NCI-H2029 (cell line): ENCODE measurements at regions not wholly inside any gene's neighbourhood (a gene's known extent, or its start where the extent isn't known, plus 50 kb on each side); places are given as distances from the start of the nearest gene placed in this dataset.

Source experiments
- DNase-seq: peaks from one replicate; lab custom pipeline; 2025; lab: John Stamatoyannopoulos, UW

DNA sequence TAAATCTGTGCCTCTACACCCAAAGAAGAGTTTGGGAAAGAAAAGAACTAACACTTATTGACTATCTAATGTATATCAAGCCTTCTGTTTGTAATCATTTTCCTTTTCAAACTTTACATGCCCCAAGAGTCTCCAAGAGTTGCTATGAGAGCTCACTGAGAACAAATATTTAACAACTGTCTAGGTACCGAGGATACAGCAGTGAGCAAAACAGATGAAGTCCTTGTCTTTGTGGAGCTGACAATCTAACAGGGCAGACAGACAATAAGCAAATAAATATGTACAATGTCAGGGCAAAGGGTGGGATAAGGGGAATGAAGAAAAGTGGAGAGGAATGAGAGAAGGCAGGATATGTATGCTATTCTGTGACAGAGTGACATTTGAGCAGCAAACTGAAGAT lies 64.8 kb upstream of the KSR1 start:
- no peak for DNase-seq

DNA sequence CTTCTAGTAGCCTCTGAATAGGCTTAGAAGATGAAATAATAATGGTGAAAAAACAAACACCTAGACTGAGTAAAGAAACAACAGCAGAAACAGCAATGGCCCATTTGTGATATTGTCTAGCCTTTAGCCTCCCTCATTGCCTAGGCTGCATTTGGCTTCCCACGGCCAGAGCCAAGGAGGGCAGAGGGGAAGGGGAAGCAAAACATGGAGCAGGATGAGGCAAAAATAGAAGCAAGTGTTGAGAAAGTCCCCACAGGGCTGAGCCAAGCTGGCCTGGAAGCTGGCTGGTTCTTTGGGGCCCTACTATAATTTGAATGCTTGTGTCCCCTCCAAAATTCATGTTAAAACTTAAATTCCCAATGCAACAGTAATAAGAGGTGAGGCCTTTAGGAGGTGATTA lies 60.2 kb upstream of the KSR1 start:
- no peak for DNase-seq

DNA sequence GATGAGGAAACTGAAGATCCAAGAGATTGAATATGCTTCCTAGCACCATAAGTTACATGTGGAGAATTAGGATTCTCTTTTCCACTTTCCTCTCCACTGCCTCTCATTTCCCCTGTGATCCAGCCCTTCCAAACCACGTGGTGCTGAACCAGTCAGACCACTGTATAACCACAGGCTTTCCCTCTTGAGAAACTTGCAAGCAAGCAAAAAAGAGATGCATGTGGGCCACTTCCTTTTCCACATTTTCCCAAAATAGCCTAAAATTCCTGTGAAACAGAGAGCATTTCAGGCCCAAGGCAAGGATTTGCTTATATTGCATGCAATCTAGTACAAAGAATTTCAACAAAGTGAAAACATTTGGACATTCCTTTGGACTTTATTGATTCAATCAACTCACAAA lies 59.3 kb upstream of the KSR1 start:
- no peak for DNase-seq

DNA sequence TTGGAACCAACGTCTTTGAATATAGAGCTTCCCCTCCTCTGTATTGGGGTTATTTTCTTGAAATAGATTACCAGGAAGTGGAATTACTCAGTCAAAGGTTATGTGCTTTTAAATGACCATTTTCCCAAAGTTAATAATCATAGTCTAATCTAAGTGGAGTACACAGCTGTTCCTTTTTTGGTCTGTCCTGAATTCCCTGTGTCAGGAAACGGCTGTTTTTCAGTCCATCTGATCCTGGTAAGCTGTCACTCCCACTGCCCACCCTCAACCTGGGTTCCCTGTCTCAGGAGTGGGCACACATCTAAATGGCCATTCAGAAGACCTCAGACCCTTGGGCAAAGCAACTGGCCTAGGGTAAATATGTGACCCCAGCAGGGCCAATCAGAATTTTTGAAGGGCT lies 57.6 kb upstream of the KSR1 start:
- DNase-seq: no peak

DNA sequence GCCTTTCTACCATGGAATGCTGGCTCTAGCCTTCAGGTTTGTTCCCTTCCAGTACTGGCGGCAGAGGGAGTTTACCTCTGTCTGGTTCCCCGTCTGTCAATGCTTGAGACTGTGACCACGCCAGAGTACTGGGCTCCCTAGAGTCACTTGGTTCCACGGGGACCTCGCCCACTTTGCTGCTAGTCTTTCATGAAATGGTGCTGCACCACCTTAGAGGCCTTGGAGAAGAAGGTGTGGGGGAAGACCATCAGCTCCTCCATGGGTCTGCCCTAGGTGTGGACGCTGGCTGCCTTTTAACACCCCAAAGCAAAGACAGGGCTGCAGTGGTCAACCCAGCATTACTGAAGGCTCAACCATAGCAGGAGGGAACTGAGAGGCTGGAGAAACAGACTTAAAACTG lies 55.3 kb upstream of the KSR1 start:
- no peak for DNase-seq

DNA sequence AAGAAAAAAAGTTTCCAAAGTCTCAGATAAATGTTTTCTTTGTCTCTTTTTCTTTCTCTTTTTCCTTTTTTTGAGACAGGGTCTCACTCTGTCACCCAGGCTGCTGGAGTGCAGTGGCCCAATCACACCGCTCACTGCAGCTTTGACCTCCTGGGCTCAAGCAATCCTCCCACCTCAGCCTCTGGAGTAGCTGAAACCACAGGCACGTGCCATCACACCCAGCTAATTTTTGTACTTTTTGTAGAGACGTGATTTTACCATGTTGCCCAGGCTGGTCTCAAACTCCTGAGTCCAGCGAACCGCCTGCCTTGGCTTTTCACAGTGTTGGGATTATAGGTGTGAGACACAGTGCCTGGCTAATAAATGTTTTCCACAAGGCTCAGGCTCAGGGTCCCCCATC lies 53.3 kb upstream of the KSR1 start:
- no peak for DNase-seq

DNA sequence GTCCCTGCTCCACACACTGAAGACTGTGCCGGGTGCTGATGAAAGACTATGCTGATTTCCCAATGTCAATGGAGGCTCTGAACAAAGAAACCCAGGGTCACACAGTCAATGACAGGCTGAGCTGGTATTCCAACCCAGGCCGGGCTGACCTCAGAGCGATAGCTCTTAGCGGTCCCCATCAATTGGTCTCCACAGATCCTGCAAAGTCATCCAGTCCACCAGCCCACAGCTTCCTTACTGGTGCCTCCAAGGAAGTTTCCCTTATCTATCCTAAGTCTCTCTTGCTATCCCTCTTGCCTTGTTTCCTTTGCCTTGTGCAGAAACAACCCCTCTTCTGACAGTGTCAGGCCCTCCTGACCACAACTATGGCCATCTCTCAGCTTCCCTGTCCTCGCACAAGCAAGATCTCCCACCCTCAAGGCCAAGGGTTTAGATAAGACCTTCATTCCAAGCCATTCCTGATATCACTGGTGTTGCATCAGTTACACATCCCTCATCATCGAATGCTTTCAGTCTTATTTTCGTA lies 52.7 kb upstream of the KSR1 start:
- no peak for DNase-seq

DNA sequence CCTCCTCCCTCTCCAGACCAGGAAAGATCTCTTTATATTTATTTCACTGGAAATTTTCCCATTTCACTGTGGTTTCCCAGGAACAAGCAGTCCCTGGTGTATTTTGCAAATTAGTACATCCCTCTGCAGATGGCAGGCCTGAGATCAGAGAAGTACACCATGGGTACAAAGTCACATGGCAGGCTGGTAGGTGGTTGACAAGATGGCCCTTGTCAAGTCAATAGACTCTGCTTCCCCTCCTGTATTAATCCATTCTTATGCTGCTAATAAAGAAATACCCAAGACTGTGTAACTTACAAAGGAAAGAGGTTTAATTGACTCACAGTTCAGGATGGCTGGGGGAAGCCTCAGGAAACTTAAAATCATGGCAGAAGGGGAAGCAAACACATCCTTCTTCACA lies 51.6 kb upstream of the KSR1 start:
- DNase-seq: no peak
